Kidney glomerular epithelial cell (primary cell): ENCODE measurements at regions not wholly inside any gene's neighbourhood (a gene's known extent, or its start where the extent isn't known, plus 50 kb on each side); places are given as distances from the start of the nearest gene placed in this dataset.

Source experiments
- DNase-seq: peaks from one replicate; lab custom pipeline; 2025; lab: John Stamatoyannopoulos, UW

GRCh38 chr14:98622208-98623051, 649.6 kb downstream of the BCL11B start:
- peak; percentile 49 for DNase-seq

- peak; percentile 57 for DNase-seq
Measured at GRCh38 chr14:98623788-98624415, 648.1 kb downstream of the BCL11B start.

- DNase-seq = no peak
Measured at GRCh38 chr14:98633380-98633779, 638.6 kb downstream of the BCL11B start.

GRCh38 chr14:98634043-98634820, 637.8 kb downstream of the BCL11B start:
- DNase-seq = no peak

GRCh38 chr14:98638366-98638765, 633.6 kb downstream of the BCL11B start:
- peak; percentile 23 for DNase-seq

- DNase-seq = no peak
Measured at GRCh38 chr14:98647754-98648153, 624.2 kb downstream of the BCL11B start.

GRCh38 chr14:98651037-98651436, 621.0 kb downstream of the BCL11B start:
- DNase-seq = no peak

- no peak for DNase-seq
Measured at GRCh38 chr14:98665007-98665406, 607.0 kb downstream of the BCL11B start.

GRCh38 chr14:98666545-98666944, 605.5 kb downstream of the BCL11B start:
- no peak for DNase-seq

- no peak for DNase-seq
Measured at GRCh38 chr14:98682033-98682432, 590.0 kb downstream of the BCL11B start.

GRCh38 chr14:98682726-98683125, 589.3 kb downstream of the BCL11B start:
- no peak for DNase-seq

GRCh38 chr14:98684468-98684867, 587.5 kb downstream of the BCL11B start:
- DNase-seq = no peak

- DNase-seq = no peak
Measured at GRCh38 chr14:98685725-98686124, 586.3 kb downstream of the BCL11B start.

- no peak for DNase-seq
Measured at GRCh38 chr14:98688446-98688845, 583.6 kb downstream of the BCL11B start.

- no peak for DNase-seq
Measured at GRCh38 chr14:98689951-98690350, 582.0 kb downstream of the BCL11B start.

GRCh38 chr14:98692832-98693231, 579.2 kb downstream of the BCL11B start:
- DNase-seq = no peak

- no peak for DNase-seq
Measured at GRCh38 chr14:98694541-98694940, 577.5 kb downstream of the BCL11B start.

- DNase-seq = no peak
Measured at GRCh38 chr14:98695809-98696208, 576.2 kb downstream of the BCL11B start.

GRCh38 chr14:98698341-98698740, 573.7 kb downstream of the BCL11B start:
- no peak for DNase-seq

GRCh38 chr14:98700748-98701147, 571.2 kb downstream of the BCL11B start:
- no peak for DNase-seq

- no peak for DNase-seq
Measured at GRCh38 chr14:98701377-98701776, 570.6 kb downstream of the BCL11B start.

GRCh38 chr14:98704441-98704840, 567.6 kb downstream of the BCL11B start:
- DNase-seq = no peak

- DNase-seq = no peak
Measured at GRCh38 chr14:98705871-98706300, 566.1 kb downstream of the BCL11B start.
